LNCaP clone FGC (cell line): ENCODE measurements at regions not wholly inside any gene's neighbourhood (a gene's known extent, or its start where the extent isn't known, plus 50 kb on each side); places are given as distances from the start of the nearest gene placed in this dataset.

ENCODE experiments used
- DNase-seq: peaks from one replicate; pipeline ENCODE4 v3.0.0-alpha.2; 2011; ENCODE audit warnings: low read depth
- H3K4me3 ChIP-seq: 2 replicates; pipeline ENCODE4 v1.5.1; 2011; ENCODE audit warnings: mild to moderate bottlenecking, low read depth, low read length, control low read depth
- TF ChIP-seq, protein P1 (sequence below): IDR thresholded peaks from 2 replicates; pipeline ENCODE4 v1.5.1; 2012; ENCODE audit warnings: mild to moderate bottlenecking; ENCODE audit not compliant: control insufficient read depth, insufficient read depth; ENCODE audit errors: extremely low read depth

DNA sequence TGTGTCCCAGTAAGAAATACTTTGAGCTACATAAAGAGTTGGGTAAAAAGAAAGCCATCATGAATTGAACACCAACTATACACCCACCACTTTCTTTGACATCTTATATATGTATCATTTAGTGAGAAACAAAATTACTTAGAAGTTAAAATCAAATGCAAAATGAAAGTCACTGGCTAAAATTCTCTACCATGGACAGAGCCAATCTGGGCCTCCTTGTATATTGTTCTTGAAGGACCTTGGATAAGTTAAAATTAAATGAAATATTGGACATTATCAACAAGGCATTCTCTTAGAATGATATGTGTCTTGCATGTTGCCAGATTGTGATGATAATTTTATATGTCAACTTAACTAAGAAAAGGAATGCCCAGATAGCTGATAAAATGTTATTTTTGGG is 64.2 kb upstream of the CHL1 start:
- H3K4me3 ChIP-seq: no peak overlapping the region
- TF ChIP-seq, protein P1, sequence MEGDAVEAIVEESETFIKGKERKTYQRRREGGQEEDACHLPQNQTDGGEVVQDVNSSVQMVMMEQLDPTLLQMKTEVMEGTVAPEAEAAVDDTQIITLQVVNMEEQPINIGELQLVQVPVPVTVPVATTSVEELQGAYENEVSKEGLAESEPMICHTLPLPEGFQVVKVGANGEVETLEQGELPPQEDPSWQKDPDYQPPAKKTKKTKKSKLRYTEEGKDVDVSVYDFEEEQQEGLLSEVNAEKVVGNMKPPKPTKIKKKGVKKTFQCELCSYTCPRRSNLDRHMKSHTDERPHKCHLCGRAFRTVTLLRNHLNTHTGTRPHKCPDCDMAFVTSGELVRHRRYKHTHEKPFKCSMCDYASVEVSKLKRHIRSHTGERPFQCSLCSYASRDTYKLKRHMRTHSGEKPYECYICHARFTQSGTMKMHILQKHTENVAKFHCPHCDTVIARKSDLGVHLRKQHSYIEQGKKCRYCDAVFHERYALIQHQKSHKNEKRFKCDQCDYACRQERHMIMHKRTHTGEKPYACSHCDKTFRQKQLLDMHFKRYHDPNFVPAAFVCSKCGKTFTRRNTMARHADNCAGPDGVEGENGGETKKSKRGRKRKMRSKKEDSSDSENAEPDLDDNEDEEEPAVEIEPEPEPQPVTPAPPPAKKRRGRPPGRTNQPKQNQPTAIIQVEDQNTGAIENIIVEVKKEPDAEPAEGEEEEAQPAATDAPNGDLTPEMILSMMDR: no peak
- DNase-seq: no peak

DNA sequence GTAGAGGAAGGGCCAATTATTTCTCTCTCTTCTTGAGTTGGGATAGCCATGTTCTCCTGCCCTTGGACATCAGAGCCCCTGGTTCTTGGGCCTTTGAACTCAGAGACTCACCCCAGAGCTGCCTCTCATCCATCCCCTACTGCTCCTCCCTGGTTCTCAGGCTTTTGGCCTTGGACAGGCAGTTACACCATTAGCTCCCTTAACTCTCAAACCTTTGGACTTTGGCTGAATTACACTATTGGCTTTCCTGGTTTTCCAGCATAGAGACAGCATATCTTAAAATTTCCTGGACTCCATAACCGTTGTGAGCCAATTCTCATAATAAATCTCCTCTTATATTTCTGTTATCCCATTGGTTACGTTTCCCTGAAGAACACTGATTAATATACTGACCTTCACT is 63.7 kb upstream of the CHL1 start:
- TF ChIP-seq, protein P1: no peak
- DNase-seq: no peak
- H3K4me3 ChIP-seq: no peak overlapping the region

DNA sequence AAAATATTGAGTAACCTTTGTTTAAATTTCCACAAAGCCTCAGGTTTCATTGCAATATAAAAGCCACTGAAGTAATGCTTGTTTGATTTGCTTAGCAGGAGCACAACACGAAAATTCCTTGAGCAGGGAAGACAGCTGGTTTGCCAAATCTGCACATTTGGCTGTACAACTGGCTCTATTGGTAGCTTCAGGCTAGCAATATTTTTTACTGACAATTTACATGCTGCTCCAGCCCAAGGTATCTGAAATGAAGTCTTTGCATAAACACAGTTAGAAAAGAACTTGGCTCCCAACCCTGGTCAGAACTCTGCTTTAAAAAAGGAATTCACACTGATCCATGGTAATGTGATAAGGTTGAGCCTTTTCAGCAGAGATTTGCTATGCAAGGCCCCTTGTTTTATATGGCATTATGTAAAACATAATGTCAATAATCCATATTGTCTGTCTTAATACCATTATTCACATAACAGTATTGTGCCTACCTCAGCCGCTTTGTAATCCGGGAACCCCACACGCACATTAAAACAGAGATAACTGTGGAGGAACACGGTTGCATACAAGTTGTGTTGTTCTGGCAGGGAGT is 55.7 kb upstream of the CHL1 start:
- DNase-seq: no peak
- H3K4me3 ChIP-seq: no peak overlapping the region
- TF ChIP-seq, protein P1: no peak
